ENCODE measurements at regions not wholly inside any gene's neighbourhood (a gene's known extent, or its start where the extent isn't known, plus 50 kb on each side); places are given as distances from the start of the nearest gene placed in this dataset.

GRCh38 chr6:91350146-91350908 is 763.5 kb upstream of the MAP3K7 start:
- intact Hi-C loops (cut with micrococcal nuclease), result no loop called here
- Mint-ChIP-seq H3K27me3 (ENCODE audit: low read depth in 3 of 3) (peaks cover 0 to 2% (median 0%) of the 10 kb centered on the region in 3 donors), H3K4me1 (no peaks in the 10 kb centered on the region), H3K9me3 (no peaks in the 10 kb centered on the region), H3K36me3 (no peaks in the 10 kb centered on the region), H3K4me3 (no peak overlapping the region), H3K27ac (no peak overlapping the region)
- H3K9ac ChIP-seq (ENCODE audit: insufficient read depth, low read length, poor library complexity, severe bottlenecking), result no peak overlapping the region
- H3K36me3 ChIP-seq (replicated peaks in 1 of 2; ENCODE audit: control insufficient read depth in 1 of 2, insufficient read depth in 2 of 2, low read length in 2 of 2), result no peaks in the 10 kb centered on the region
- H3K4me3 ChIP-seq (replicated peaks in 1 of 3; ENCODE audit: low read depth in 2 of 3, low read length in 3 of 3), result no peak overlapping the region
- DNase-seq, result no peak
- H3K4me1 ChIP-seq (ENCODE audit: control insufficient read depth in 1 of 2, insufficient read depth in 2 of 2, low read length in 2 of 2), result no peaks in the 10 kb centered on the region
- H3K79me2 ChIP-seq (ENCODE audit: insufficient read depth, low read length), result no peaks in the 10 kb centered on the region
- H3K27me3 ChIP-seq (ENCODE audit: control insufficient read depth in 2 of 2, insufficient read depth in 2 of 2, low read length in 2 of 2), result no peaks in the 10 kb centered on the region
- no peak overlapping the region for H2AFZ ChIP-seq (ENCODE audit: insufficient read depth, low read depth, low read length, poor library complexity, severe bottlenecking)
- no peaks in the 10 kb centered on the region for H3K9me3 ChIP-seq (replicated peaks in 1 of 2; ENCODE audit: control insufficient read depth in 1 of 2, insufficient read depth in 1 of 2, low read length in 2 of 2)
- H4K20me1 ChIP-seq (ENCODE audit: insufficient read depth, low read length), result no peaks in the 10 kb centered on the region
- H3K4me2 ChIP-seq (replicated peaks; ENCODE audit: extremely low read depth, low read length, poor library complexity, severe bottlenecking), result no peak overlapping the region
- no peak overlapping the region for H3K27ac ChIP-seq (ENCODE audit: low read depth in 1 of 2, low read length in 2 of 2)
- TF ChIP-seq, protein P1, sequence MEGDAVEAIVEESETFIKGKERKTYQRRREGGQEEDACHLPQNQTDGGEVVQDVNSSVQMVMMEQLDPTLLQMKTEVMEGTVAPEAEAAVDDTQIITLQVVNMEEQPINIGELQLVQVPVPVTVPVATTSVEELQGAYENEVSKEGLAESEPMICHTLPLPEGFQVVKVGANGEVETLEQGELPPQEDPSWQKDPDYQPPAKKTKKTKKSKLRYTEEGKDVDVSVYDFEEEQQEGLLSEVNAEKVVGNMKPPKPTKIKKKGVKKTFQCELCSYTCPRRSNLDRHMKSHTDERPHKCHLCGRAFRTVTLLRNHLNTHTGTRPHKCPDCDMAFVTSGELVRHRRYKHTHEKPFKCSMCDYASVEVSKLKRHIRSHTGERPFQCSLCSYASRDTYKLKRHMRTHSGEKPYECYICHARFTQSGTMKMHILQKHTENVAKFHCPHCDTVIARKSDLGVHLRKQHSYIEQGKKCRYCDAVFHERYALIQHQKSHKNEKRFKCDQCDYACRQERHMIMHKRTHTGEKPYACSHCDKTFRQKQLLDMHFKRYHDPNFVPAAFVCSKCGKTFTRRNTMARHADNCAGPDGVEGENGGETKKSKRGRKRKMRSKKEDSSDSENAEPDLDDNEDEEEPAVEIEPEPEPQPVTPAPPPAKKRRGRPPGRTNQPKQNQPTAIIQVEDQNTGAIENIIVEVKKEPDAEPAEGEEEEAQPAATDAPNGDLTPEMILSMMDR (IDR thresholded peaks at IDR 0.05), result no peak

GRCh38 chr6:91341473-91341872 is 754.6 kb upstream of the MAP3K7 start:
- Histone ChIP-seq H3K27me3 (ENCODE audit: control insufficient read depth in 2 of 2, insufficient read depth in 2 of 2, low read length in 2 of 2) (no peaks in the 10 kb centered on the region), H3K36me3 (replicated peaks in 1 of 2; ENCODE audit: control insufficient read depth in 1 of 2, insufficient read depth in 2 of 2, low read length in 2 of 2) (no peaks in the 10 kb centered on the region), H3K79me2 (ENCODE audit: insufficient read depth, low read length) (no peaks in the 10 kb centered on the region), H4K20me1 (ENCODE audit: insufficient read depth, low read length) (no peaks in the 10 kb centered on the region), H2AFZ (ENCODE audit: insufficient read depth, low read depth, low read length, poor library complexity, severe bottlenecking) (no peak overlapping the region), H3K4me3 (replicated peaks in 1 of 3; ENCODE audit: low read depth in 2 of 3, low read length in 3 of 3) (no peak overlapping the region), H3K9ac (ENCODE audit: insufficient read depth, low read length, poor library complexity, severe bottlenecking) (no peak overlapping the region), H3K9me3 (replicated peaks in 1 of 2; ENCODE audit: control insufficient read depth in 1 of 2, insufficient read depth in 1 of 2, low read length in 2 of 2) (no peaks in the 10 kb centered on the region), H3K4me1 (ENCODE audit: control insufficient read depth in 1 of 2, insufficient read depth in 2 of 2, low read length in 2 of 2) (no peaks in the 10 kb centered on the region), H3K27ac (ENCODE audit: low read depth in 1 of 2, low read length in 2 of 2) (no peak overlapping the region), H3K4me2 (replicated peaks; ENCODE audit: extremely low read depth, low read length, poor library complexity, severe bottlenecking) (no peak overlapping the region)
- no peak for DNase-seq
- Mint-ChIP-seq H3K36me3 (no peaks in the 10 kb centered on the region), H3K27me3 (ENCODE audit: low read depth in 3 of 3) (no peaks in the 10 kb centered on the region), H3K27ac (no peak overlapping the region), H3K4me1 (no peaks in the 10 kb centered on the region), H3K4me3 (no peak overlapping the region), H3K9me3 (peaks cover 0 to 3% (median 0%) of the 10 kb centered on the region in 7 donors)
- intact Hi-C loops (cut with micrococcal nuclease), result no loop called here
- 100% methylated on average over 1 of the region's 3 CpGs for WGBS (ENCODE audit: insufficient coverage)
- TF ChIP-seq, protein P1 (IDR thresholded peaks at IDR 0.05), result no peak
